WERI-Rb-1 (cell line): ENCODE measurements at regions not wholly inside any gene's neighbourhood (a gene's known extent, or its start where the extent isn't known, plus 50 kb on each side); places are given as distances from the start of the nearest gene placed in this dataset.

ENCODE experiments used
- DNase-seq: peaks from one replicate; pipeline ENCODE4 v3.0.0-alpha.2; 2020
- H3K27ac ChIP-seq: fragments of 250-450 bp; sonication (Bioruptor Pico); 2 replicates; pipeline ENCODE4 v1.5.1; 2020; ENCODE audit warnings: mild to moderate bottlenecking, moderate library complexity
- H3K27me3 ChIP-seq: fragments of 250-450 bp; sonication (Bioruptor Pico); 2 replicates; pipeline ENCODE4 v1.5.1; 2021; ENCODE audit warnings: mild to moderate bottlenecking, low read depth, moderate library complexity; ENCODE audit not compliant: insufficient read depth, severe bottlenecking
- H3K36me3 ChIP-seq: fragments of 250-450 bp; sonication (Bioruptor Pico); 2 replicates; pipeline ENCODE4 v1.5.1; 2020; ENCODE audit warnings: mild to moderate bottlenecking, moderate library complexity
- H3K4me3 ChIP-seq: 2 replicates; pipeline ENCODE4 v1.5.1; 2011; ENCODE audit warnings: low read depth, mild to moderate bottlenecking, control low read depth, low read length
- H3K9me3 ChIP-seq: fragments of 250-450 bp; sonication (Bioruptor Pico); 2 replicates; pipeline ENCODE4 v1.5.1; 2021; ENCODE audit warnings: mild to moderate bottlenecking, moderate library complexity; ENCODE audit not compliant: severe bottlenecking
- TF ChIP-seq, protein P1 (sequence below): IDR thresholded peaks from 2 replicates; pipeline ENCODE4 v1.5.1; 2011; ENCODE audit warnings: low read depth, mild to moderate bottlenecking, control low read depth, inconsistent platforms, low read length

DNA sequence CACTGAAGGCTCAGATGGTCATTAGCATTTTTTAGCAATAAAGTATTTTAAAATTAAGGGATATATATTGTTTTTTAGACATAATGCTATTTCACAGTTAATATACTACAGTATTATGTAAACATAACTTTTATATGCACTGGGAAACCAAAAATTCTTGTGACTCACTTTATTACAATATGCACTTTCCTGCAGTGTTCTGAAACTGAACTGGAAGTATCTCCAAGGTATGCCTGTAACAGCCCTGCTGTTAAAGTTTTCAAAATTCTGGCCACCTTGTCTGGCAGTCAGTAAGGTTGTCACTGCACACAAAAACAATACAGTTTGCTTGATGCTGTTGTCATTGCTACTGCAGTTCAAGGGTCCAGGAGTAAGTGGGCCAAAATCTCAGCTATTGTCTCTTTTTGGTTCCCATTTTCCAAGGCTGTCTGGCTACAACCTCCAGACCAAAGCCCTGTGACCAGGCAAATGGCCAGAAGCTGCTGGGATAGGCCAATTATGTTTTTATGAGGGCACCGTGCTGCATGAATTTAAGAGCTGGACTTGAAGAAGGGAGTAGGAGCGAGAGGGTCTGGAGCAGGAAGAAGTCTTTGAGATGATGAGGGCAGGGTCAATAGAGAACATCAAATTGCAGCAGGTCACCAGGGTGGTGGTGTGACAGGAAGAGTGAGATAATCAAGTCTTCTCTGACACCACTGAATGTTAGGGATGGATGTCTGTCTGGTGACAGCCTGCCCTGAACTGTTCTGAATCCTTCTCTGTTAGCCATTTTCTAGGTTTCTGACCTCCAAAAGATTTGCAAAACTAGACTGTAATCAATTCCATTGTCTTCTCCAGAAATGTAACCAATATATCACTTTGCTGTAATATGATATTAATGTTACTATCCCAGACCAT, 82.3 kb upstream of the CACHD1 start:
- H3K9me3 ChIP-seq, result no peaks in the 10 kb centered on the region
- H3K27ac ChIP-seq, result no peak overlapping the region
- no peak overlapping the region for H3K4me3 ChIP-seq
- TF ChIP-seq, protein P1, sequence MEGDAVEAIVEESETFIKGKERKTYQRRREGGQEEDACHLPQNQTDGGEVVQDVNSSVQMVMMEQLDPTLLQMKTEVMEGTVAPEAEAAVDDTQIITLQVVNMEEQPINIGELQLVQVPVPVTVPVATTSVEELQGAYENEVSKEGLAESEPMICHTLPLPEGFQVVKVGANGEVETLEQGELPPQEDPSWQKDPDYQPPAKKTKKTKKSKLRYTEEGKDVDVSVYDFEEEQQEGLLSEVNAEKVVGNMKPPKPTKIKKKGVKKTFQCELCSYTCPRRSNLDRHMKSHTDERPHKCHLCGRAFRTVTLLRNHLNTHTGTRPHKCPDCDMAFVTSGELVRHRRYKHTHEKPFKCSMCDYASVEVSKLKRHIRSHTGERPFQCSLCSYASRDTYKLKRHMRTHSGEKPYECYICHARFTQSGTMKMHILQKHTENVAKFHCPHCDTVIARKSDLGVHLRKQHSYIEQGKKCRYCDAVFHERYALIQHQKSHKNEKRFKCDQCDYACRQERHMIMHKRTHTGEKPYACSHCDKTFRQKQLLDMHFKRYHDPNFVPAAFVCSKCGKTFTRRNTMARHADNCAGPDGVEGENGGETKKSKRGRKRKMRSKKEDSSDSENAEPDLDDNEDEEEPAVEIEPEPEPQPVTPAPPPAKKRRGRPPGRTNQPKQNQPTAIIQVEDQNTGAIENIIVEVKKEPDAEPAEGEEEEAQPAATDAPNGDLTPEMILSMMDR, result no peak
- no peak for DNase-seq
- H3K36me3 ChIP-seq, result no peaks in the 10 kb centered on the region
- no peaks in the 10 kb centered on the region for H3K27me3 ChIP-seq

DNA sequence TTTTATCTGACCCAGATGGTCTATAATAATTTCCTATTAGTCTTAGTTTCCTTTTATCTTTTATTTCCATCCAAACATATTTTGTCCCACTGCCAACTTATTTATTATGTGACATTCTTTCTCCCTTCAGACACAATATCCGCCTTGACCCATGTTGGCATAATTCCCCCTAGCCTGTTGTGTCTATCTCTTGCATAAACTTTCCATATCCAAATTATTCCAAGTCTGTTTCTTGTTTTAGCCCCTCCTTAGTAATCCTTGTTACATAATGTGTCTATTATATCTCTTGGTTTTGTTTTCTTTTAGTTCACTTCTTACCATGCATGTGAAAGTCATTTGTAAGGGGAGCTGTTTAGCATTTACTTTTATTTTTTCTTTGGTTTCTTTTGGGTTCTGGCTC, 81.6 kb upstream of the CACHD1 start:
- H3K27ac ChIP-seq, result no peak overlapping the region
- H3K36me3 ChIP-seq, result no peaks in the 10 kb centered on the region
- H3K4me3 ChIP-seq, result no peak overlapping the region
- H3K9me3 ChIP-seq, result no peaks in the 10 kb centered on the region
- TF ChIP-seq, protein P1, result no peak
- no peaks in the 10 kb centered on the region for H3K27me3 ChIP-seq
- DNase-seq, result no peak

- Histone ChIP-seq H3K27me3 (no peaks in the 10 kb centered on the region), H3K36me3 (no peaks in the 10 kb centered on the region), H3K27ac (no peak overlapping the region), H3K4me3 (no peak overlapping the region), H3K9me3 (no peaks in the 10 kb centered on the region)
- no peak for DNase-seq
- TF ChIP-seq, protein P1, result no peak
These were observed 77.8 kb upstream of the CACHD1 start for GRCh38 chr1:64392109-64392508.

DNA sequence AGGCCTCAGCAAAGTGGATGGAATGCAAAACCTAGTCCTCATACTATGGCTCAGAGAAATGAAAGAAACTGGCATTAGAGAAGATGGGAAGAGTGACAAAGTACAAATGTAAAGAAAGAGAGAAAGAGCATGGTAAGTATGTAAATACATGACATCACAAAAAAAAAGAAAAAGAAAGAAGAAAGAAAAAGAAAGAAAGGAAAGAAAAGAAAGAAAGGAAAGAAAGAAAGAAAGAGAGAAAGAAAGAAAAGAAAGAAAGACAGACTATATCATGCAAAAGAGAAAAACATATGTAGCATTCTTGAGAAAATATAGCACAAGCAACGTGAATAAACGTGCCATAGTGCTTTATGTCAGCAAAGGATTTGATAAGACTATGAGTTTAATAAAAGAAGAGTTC, 76.1 kb upstream of the CACHD1 start:
- Histone ChIP-seq H3K9me3 (no peaks in the 10 kb centered on the region), H3K4me3 (no peak overlapping the region), H3K27ac (no peak overlapping the region), H3K36me3 (no peaks in the 10 kb centered on the region), H3K27me3 (no peaks in the 10 kb centered on the region)
- no peak for DNase-seq
- TF ChIP-seq, protein P1, result no peak

DNA sequence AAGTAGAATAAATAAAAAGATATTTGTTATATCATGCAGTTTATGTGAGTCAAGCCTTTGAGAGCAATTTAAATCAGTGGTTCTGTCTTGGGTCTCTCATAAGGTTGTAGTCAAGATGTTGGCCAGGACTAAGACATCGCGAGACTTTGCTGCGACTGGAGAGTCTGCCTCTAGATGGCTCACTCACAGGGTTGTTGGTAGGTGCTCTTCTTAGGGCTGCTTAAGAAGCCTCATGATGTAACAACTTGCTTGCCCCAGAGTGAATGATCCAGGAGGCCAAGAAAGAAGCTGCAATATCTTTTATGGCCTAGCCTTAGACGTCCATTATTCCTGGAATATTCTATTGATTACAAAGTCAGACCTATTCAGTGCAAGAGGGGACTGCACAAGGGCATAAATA, 73.1 kb upstream of the CACHD1 start:
- Histone ChIP-seq H3K4me3 (no peak overlapping the region), H3K36me3 (no peaks in the 10 kb centered on the region), H3K27ac (no peak overlapping the region), H3K9me3 (no peaks in the 10 kb centered on the region), H3K27me3 (no peaks in the 10 kb centered on the region)
- no peak for DNase-seq
- TF ChIP-seq, protein P1, result peak; percentile 44
